Duodenal mucosa (tissue), 2 donors: ENCODE measurements at regions not wholly inside any gene's neighbourhood (a gene's known extent, or its start where the extent isn't known, plus 50 kb on each side); places are given as distances from the start of the nearest gene placed in this dataset.
A peak's percentile ranks its signal among the peaks of the same experiment; 100 is the strongest.
"Not testable (repeated sequence)": the region's sequence is repeated elsewhere in the genome, so short reads cannot be mapped to it uniquely, and the experiment has no call there.

Experiments used
- H3K27ac ChIP-seq: one replicate; pipeline ENCODE4 v1.7.0; 2013; ENCODE audit warnings: low read depth, low read length
- H3K27me3 ChIP-seq, 2 donors: one replicate each; pipeline ENCODE4 v1.7.0; 2013; ENCODE audit warnings: low read length in 2 of 2, control low read depth in 1 of 2; ENCODE audit not compliant: insufficient read depth in 2 of 2, control insufficient read depth in 1 of 2
- H3K36me3 ChIP-seq, 2 donors: one replicate each; pipeline ENCODE4 v1.7.0; 2013; ENCODE audit warnings: low read length in 2 of 2, control low read depth in 1 of 2; ENCODE audit not compliant: insufficient read depth in 2 of 2, control insufficient read depth in 1 of 2
- H3K4me1 ChIP-seq, 2 donors: one replicate each; pipeline ENCODE4 v1.7.0; 2013; ENCODE audit warnings: low read length in 2 of 2, control low read depth in 1 of 2; ENCODE audit not compliant: insufficient read depth in 2 of 2, control insufficient read depth in 1 of 2
- H3K4me3 ChIP-seq, 2 donors: one replicate each; pipeline ENCODE4 v1.7.0; 2013; ENCODE audit warnings: low read length in 2 of 2, low read depth in 1 of 2
- H3K9ac ChIP-seq, 2 donors: one replicate each; pipeline ENCODE4 v1.7.0; 2013; ENCODE audit warnings: low read length in 2 of 2, low read depth in 1 of 2
- H3K9me3 ChIP-seq, 2 donors: one replicate each; pipeline ENCODE4 v1.7.0; 2013; ENCODE audit warnings: low read length in 2 of 2, control low read depth in 1 of 2; ENCODE audit not compliant: control insufficient read depth in 1 of 2

DNA sequence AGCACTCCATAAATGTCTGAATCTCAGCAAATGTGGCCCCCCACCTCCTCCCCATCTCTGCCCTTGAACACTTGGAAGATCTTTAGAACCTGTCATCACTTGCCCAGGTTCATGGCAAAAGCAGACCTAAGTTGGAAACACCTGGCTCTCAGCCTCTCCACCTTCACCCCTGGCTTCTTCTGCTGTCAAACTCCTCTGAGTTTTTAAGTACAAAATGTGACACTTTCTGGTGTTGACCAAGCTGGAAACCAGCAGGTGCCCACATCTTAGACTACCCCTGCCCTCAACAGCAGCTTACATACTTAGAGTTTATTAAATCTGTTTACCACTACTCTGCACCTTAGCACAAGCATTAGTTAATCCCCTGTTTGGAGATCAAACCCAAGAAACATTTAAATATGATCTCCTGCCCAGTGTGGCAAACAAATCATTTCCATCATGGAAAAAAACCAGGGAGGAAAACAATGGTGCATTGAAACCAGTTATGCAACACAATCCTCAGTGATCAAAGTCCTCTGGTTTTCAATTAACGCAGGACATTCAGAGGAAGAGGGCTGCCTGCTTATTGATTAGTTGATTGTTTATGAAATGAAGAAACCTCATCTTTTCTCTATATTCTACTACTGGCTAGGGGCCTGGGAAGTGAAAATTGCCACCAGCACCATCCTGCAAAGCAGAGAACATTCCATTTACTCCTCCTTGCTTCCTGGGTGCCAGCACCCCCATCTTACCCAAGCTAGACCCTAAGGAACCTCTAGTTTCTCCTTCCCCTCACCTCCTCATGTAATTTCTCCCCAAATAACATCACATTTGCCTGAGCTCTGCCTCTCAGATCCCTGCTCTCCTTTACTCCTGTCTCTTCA lies 139.4 kb upstream of the RAB4A start:
- Histone ChIP-seq H3K27ac (peak overlapping the region; percentile 91), H3K9me3 (peaks cover 5 to 11% of the 10 kb centered on the region in 2 donors), H3K4me3 (no peak overlapping the region), H3K36me3 (no peaks in the 10 kb centered on the region), H3K27me3 (no peaks in the 10 kb centered on the region), H3K4me1 (peaks cover 46 to 62% of the 10 kb centered on the region in 2 donors), H3K9ac (peak overlapping the region; percentile 12 to 67)

GRCh38 chr1:229132106-229132443 lies 138.8 kb upstream of the RAB4A start:
- H3K27me3 ChIP-seq: no peaks in the 10 kb centered on the region
- peaks cover 46 to 62% of the 10 kb centered on the region in 2 donors for H3K4me1 ChIP-seq
- peak overlapping the region; percentile 4 to 23 for H3K9ac ChIP-seq
- no peaks in the 10 kb centered on the region for H3K36me3 ChIP-seq
- H3K27ac ChIP-seq: peak overlapping the region; percentile 49
- H3K9me3 ChIP-seq: peaks cover 5 to 11% of the 10 kb centered on the region in 2 donors
- H3K4me3 ChIP-seq: no peak overlapping the region

DNA sequence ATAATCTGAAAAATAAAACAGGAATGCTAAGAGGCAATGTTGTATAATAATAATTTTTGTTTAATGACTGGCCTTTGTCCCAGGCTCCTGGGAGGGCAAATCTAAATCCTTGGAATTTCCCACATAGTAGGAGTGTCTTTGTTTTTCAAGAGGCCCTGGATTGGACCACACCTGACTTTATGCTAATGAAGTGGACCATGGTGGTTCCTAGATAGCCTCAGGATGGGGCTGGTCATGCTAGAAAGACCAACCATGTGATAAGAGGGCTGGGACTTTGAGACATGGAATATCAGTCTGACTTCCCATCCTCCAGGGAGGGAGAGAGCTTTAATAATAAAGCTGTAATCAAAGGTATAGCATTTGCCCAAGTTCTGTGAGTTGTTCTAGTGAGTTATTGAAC lies 138.2 kb upstream of the RAB4A start:
- H3K27ac ChIP-seq: peak overlapping the region; percentile 17
- H3K4me3 ChIP-seq: no peak overlapping the region
- no peaks in the 10 kb centered on the region for H3K36me3 ChIP-seq
- H3K4me1 ChIP-seq: peaks cover 46 to 60% of the 10 kb centered on the region in 2 donors
- no peak overlapping the region for H3K9ac ChIP-seq
- H3K27me3 ChIP-seq: no peaks in the 10 kb centered on the region
- H3K9me3 ChIP-seq: peaks cover 5 to 11% of the 10 kb centered on the region in 2 donors

DNA sequence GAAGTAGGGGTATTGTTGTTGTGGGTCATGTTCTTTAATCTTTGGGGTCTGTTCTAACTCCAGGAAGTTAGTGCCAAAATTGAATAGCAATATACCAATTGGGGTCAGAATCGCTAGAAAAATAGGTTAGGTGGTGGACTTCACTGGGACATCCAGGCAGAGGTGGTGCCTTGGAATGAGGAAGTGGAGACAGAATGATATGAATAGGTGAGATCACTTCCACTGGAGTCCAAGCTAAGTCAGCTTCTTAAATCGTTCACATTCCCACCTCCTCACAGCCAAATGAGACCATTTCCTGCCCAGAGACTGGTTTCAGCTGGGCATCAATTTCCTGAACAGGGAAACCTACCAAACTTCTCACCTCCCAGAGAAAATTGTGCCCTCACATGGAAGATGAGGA lies 137.8 kb upstream of the RAB4A start:
- H3K9ac ChIP-seq: no peak overlapping the region
- H3K27me3 ChIP-seq: no peaks in the 10 kb centered on the region
- H3K4me1 ChIP-seq: peaks cover 46 to 56% of the 10 kb centered on the region in 2 donors
- H3K4me3 ChIP-seq: no peak overlapping the region
- H3K27ac ChIP-seq: peak overlapping the region; percentile 17
- H3K9me3 ChIP-seq: peaks cover 5 to 11% of the 10 kb centered on the region in 2 donors
- no peaks in the 10 kb centered on the region for H3K36me3 ChIP-seq

DNA sequence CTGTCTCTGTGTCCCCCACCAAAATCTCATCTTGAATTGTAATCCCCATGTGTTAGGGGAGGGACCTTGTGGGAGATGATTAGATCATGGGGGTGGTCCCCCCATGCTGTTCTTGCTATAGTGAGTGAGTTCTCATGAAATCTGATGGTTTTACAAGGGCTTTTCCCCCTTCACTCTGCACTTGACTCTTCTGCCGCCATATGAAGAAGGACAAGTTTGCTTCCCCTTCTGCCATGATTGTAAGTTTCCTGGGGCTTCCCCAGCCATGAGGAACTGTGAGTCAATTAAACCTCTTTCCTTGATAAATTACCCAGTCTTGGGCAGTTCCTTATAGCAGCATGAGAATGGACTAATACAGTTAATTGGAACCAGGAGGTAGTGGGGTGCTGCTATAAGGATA lies 137.1 kb upstream of the RAB4A start:
- H3K27me3 ChIP-seq: no peaks in the 10 kb centered on the region
- peaks cover 45 to 51% of the 10 kb centered on the region in 2 donors for H3K4me1 ChIP-seq
- H3K36me3 ChIP-seq: no peaks in the 10 kb centered on the region
- H3K9ac ChIP-seq: no peak overlapping the region
- peaks cover 5 to 11% of the 10 kb centered on the region in 2 donors for H3K9me3 ChIP-seq
- no peak overlapping the region for H3K27ac ChIP-seq
- no peak overlapping the region for H3K4me3 ChIP-seq

DNA sequence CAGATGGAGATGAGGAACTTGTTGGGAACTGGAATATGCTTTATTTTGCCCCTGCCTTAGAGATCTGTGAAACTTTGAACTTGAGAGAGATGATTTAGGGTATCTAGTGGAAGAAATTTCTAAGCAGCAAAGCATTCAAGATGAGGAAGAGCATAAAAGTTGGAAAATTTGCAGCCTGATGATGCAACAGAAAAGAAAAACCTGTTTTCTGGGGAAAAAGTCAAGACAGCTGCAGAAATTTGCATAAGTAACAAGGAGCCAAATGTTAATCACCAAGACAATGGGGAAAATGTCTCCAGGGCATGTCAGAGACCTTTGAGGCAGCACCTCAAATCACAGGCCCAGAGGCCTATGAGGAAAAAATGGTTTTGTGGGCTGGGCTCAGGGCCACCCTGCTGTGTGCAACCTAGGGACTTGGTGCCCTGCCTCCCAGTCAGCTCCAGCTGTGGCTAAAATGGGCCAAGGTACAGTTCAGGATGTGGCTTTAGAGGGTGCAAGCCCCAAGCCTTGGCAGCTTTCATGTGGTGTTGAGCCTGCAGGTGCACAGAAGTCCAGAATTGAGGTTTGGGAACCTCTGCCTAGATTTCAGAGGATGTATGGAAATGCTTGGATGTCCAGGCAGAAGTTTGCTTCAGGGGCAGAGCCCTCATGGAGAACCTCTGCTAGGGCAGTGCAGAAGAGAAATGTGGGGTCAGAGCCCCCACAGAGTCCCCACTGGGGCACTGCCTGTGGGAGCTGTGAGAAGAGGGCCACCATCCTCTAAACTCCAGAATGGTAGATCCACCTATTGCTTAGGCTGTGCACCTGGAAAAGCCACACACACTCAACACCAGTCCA lies 136.3 kb upstream of the RAB4A start:
- H3K9me3 ChIP-seq: peaks cover 5 to 11% of the 10 kb centered on the region in 2 donors
- H3K9ac ChIP-seq, H3K4me3 ChIP-seq, H3K36me3 ChIP-seq, H3K27ac ChIP-seq, H3K27me3 ChIP-seq: not testable (repeated sequence)
- peaks cover 39 to 43% of the 10 kb centered on the region in 2 donors for H3K4me1 ChIP-seq

- H3K27me3 ChIP-seq: no peaks in the 10 kb centered on the region
Measured at GRCh38 chr1:229135773-229136172, 135.1 kb upstream of the RAB4A start.

DNA sequence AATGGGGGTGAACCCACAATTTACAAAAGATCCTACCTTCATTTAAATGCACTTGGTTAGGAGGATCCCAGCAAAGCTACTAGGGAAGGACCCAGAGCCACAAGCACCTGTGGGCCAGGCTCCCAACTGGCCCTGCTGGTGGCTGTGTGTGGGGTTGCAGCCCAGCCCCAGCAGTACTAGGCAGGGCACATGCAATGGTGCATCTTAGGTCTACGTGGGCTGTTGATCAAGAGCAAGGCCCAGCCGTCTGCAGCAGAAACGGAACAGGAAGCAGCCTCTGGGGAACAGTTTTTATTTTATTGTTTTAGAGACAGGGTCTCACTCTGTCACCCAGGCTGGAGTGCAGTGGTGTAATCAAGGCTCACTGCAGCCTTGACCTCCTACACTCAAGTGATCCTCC lies 134.1 kb upstream of the RAB4A start:
- Histone ChIP-seq H3K9ac (no peak overlapping the region), H3K9me3 (peaks cover 5 to 11% of the 10 kb centered on the region in 2 donors), H3K36me3 (no peaks in the 10 kb centered on the region), H3K27ac (no peak overlapping the region), H3K4me1 (peaks cover 22 to 23% of the 10 kb centered on the region in 2 donors), H3K27me3 (no peaks in the 10 kb centered on the region), H3K4me3 (no peak overlapping the region)

More at GRCh38 chr1:229135773-229136172, 135.1 kb upstream of the RAB4A start:
- H3K36me3 ChIP-seq: no peaks in the 10 kb centered on the region
- no peak overlapping the region for H3K27ac ChIP-seq
- peaks cover 31 to 32% of the 10 kb centered on the region in 2 donors for H3K4me1 ChIP-seq
- H3K4me3 ChIP-seq: no peak overlapping the region
- peaks cover 5 to 11% of the 10 kb centered on the region in 2 donors for H3K9me3 ChIP-seq
- H3K9ac ChIP-seq: no peak overlapping the region

- no peaks in the 10 kb centered on the region for H3K27me3 ChIP-seq
- H3K4me3 ChIP-seq: no peak overlapping the region
- no peak overlapping the region for H3K27ac ChIP-seq
- H3K36me3 ChIP-seq: no peaks in the 10 kb centered on the region
- no peak overlapping the region for H3K9ac ChIP-seq
- H3K4me1 ChIP-seq: peaks cover 18 to 19% of the 10 kb centered on the region in 2 donors
- peaks cover 5 to 11% of the 10 kb centered on the region in 2 donors for H3K9me3 ChIP-seq
Measured at GRCh38 chr1:229137271-229137670, 133.6 kb upstream of the RAB4A start.

GRCh38 chr1:229138058-229138457 lies 132.9 kb upstream of the RAB4A start:
- H3K9me3 ChIP-seq: peaks cover 5 to 11% of the 10 kb centered on the region in 2 donors
- no peak overlapping the region for H3K4me3 ChIP-seq
- no peaks in the 10 kb centered on the region for H3K27me3 ChIP-seq
- no peaks in the 10 kb centered on the region for H3K36me3 ChIP-seq
- H3K9ac ChIP-seq: no peak overlapping the region
- H3K27ac ChIP-seq: no peak overlapping the region
- peaks cover 11% of the 10 kb centered on the region in 2 donors for H3K4me1 ChIP-seq
